Kidney tubule cell (primary cell): ENCODE measurements at regions not wholly inside any gene's neighbourhood (a gene's known extent, or its start where the extent isn't known, plus 50 kb on each side); places are given as distances from the start of the nearest gene placed in this dataset.
A peak's percentile ranks its signal among the peaks of the same experiment; 100 is the strongest.

ENCODE experiments used
- DNase-seq: peaks from one replicate; pipeline ENCODE4 v3.0.0-alpha.2; 2018; ENCODE audit warnings: low spot score

GRCh38 chr1:75984781-75985180 is 52.6 kb upstream of the ASB17 start:
- DNase-seq: no peak

GRCh38 chr1:75985827-75986226 is 53.6 kb upstream of the ASB17 start:
- DNase-seq: peak; percentile 40

- DNase-seq: no peak
Measured at GRCh38 chr1:75986478-75986877, 54.3 kb upstream of the ASB17 start.

- DNase-seq: no peak
Measured at GRCh38 chr1:75989121-75989520, 56.9 kb upstream of the ASB17 start.

GRCh38 chr1:75990686-75991085 is 58.5 kb upstream of the ASB17 start:
- no peak for DNase-seq

- peak; percentile 87 for DNase-seq
Measured at GRCh38 chr1:75991497-75992114, 59.4 kb upstream of the ASB17 start.

- DNase-seq: peak; percentile 26
Measured at GRCh38 chr1:75992312-75992711, 60.1 kb upstream of the ASB17 start.

GRCh38 chr1:75993661-75994060 is 61.5 kb upstream of the ASB17 start:
- no peak for DNase-seq

- peak; percentile 85 for DNase-seq
Measured at GRCh38 chr1:75996196-75996595, 64.0 kb upstream of the ASB17 start.

- DNase-seq: no peak
Measured at GRCh38 chr1:75999034-75999433, 66.8 kb upstream of the ASB17 start.

GRCh38 chr1:76003946-76004345 is 70.6 kb upstream of the ST6GALNAC3 start:
- no peak for DNase-seq

- DNase-seq: no peak
Measured at GRCh38 chr1:76005765-76006164, 68.8 kb upstream of the ST6GALNAC3 start.

GRCh38 chr1:76006234-76006633 is 68.3 kb upstream of the ST6GALNAC3 start:
- DNase-seq: no peak

GRCh38 chr1:76010802-76011201 is 63.7 kb upstream of the ST6GALNAC3 start:
- no peak for DNase-seq

GRCh38 chr1:76012341-76013205 is 62.0 kb upstream of the ST6GALNAC3 start:
- DNase-seq: peak; percentile 54

GRCh38 chr1:76013206-76013581 is 61.4 kb upstream of the ST6GALNAC3 start:
- peak; percentile 23 for DNase-seq

GRCh38 chr1:76015478-76016103 is 59.0 kb upstream of the ST6GALNAC3 start:
- no peak for DNase-seq

GRCh38 chr1:76018045-76018444 is 56.5 kb upstream of the ST6GALNAC3 start:
- DNase-seq: no peak

GRCh38 chr1:76021846-76022245 is 52.7 kb upstream of the ST6GALNAC3 start:
- DNase-seq: no peak

GRCh38 chr1:76023669-76024435 is 50.7 kb upstream of the ST6GALNAC3 start:
- DNase-seq: peak; percentile 52
